Adipose tissue (tissue), 3 donors: ENCODE measurements at regions not wholly inside any gene's neighbourhood (a gene's known extent, or its start where the extent isn't known, plus 50 kb on each side); places are given as distances from the start of the nearest gene placed in this dataset.
"Not testable (repeated sequence)": the region's sequence is repeated elsewhere in the genome, so short reads cannot be mapped to it uniquely, and the experiment has no call there.

Source experiments
- H3K27ac ChIP-seq: one replicate; pipeline ENCODE4 v1.5.1; 2013; ENCODE audit warnings: low read depth, low read length
- WGBS, 3 donors: extraction: QIAGEN DNeasy Blood & Tissue Kit; methylation state at CpG; one replicate each; pipeline ENCODE4 v1.1.7; 2013; 5-methylcytosine and 5-hydroxymethylcytosine counted together
- donor health status: healthy with polysubstance abuse.
- donor health status: Bipolar disorder and iron deficiency.
- donor health status: healthy.

DNA sequence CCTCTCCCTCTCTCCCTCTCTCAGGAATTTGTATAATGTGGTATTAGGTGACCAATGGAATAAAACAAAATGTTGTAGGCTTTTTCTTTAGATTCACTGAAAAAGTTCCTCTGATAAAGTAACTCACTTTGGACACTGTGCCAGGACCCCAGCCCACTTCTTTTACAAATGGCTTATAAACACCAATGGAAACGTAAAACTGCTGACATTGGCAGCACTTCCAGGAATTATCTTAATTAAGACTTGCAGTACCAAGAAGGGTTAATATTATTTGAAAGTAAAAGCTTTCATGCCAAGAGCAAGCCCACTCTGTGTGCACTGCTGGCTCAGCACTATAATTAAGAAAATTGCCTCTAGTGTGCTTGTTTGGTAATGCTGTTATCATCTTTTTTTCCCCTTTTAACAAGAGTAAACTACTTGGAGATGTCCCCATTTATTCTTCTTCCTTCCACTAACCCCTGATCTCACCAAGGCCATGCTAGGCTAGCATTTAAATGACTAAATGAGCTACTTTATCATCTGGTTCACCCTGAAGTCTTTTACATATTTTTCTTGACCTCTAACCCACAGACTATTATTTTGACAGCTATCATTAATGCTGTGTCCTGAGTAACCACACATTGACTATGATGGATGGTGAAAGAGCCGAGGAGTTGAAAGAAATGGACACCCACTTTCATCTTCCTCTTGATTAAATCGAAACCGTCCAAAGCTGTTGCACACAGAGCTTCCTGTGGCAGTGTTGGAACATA, 232.2 kb upstream of the ETAA1 start:
- H3K27ac ChIP-seq: no peak overlapping the region
- 51 to 83% (median 57%) methylated on average over 4 of the region's 4 CpGs for WGBS, 3 donors

DNA sequence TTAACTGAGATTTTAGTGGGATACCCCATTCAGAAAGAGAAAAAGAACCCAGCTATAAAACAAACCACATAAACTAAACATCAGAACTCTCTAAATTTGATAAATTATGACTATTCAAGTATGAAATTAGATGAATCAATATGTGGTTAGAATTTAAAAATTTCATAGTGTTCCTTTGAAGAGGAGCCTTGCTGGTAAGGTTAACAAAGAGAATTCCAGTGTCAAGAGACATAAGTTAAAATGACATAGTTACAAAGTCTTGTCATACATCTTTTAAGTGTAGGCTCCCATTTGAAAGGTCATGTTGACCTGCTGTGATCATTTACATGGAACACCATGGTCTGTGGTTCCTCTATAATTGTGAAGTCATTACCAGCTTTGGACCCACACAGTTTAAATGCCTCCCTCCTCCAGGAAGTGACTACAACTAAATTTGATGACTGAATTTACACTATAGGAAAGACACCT, 231.6 kb upstream of the ETAA1 start:
- no peak overlapping the region for H3K27ac ChIP-seq

DNA sequence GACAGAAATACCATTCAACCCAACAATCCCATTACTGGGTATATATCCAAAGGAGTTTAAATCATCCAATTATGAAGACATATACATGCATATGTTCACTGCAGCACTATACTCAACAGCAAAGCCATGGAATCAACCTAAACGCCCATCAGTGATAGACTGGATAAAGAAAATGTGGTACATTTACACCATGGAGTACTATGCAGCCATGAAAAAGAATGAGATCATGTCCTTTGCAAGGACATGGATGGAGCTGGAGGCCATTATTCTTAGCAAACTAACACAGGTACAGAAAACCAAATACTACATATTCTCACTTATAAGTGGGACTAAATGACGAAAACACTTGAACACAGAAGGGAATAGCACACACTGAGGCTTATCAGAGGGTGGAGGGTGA, 230.6 kb upstream of the ETAA1 start:
- not testable (repeated sequence) for H3K27ac ChIP-seq
- WGBS, 3 donors: 78 to 95% (median 79%) methylated on average over 2 of the region's 2 CpGs

DNA sequence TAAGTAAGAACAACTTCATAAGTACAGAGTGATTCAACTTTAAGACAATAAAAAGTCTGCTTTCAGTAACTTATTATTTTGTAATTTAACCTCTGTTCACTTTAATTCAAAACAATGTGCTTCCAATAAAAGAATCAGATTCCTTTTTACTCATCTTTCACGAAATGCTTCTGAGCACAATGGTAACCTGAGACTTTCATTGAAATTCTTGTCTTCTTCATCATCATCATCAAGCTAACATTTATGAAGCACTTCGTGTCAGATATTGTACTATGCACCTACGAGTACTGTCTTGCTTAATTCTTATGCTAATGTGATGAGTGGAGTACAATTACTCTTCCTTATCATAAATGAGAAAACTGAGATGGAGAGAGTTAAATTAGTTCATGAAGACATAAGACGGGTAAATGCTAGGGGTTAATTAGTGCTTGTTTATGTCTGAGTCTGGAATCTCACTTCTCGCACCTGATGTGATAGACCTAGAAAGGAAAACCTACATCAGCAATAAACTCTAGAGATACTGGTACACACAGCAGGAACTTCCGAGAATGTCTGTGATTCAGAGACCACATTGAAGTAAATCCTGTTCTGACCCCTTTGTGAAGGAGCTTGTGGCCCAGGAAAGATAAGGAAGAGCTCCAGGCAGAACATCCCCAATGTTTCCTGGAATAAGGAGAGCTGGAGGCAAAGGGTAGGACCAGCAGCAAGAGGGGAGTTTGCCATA, 227.6 kb upstream of the ETAA1 start:
- 86 to 90% (median 88%) methylated on average over 6 of the region's 6 CpGs for WGBS, 3 donors
- H3K27ac ChIP-seq: no peak overlapping the region

DNA sequence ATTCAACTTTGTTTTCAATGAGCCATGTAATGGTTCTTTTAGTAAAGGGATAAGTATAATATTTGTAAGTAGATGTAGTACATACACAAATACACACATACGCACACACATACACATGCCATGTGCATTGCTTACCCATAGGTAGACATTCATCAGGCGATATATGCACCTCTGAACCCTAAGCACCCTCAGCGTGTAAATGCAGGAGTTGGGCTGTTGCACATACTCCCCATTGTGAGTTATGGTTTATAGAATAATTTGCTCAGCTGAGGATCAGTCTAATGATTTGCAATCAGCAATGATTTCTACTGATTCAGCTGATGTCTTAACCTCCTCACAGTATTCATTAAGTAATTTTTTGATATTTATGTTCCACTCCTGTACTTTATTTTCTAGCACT, 217.6 kb upstream of the ETAA1 start:
- 89 to 100% (median 95%) methylated on average over 3 of the region's 3 CpGs for WGBS, 3 donors
- no peak overlapping the region for H3K27ac ChIP-seq

DNA sequence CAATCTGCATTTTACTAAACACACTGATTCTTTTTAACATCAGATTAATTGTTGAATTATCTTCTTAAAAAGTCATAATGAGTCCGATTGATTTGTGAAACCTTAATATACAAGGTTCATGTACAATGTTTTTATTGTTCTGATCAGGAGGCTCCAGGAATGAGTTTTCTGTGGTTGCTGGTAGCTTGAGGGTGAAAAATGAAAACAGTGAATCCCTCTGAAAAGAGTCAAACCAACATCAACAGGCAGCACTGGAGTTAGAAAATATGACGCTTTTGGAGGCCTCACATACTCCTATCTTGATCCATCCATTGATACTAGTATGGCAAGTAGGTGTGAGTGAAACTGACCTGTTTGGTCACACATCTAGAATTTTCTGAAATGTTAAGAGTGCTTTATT, 216.3 kb upstream of the ETAA1 start:
- WGBS, 3 donors: 47 to 87% (median 73%) methylated on average over 2 of the region's 2 CpGs
- H3K27ac ChIP-seq: no peak overlapping the region

DNA sequence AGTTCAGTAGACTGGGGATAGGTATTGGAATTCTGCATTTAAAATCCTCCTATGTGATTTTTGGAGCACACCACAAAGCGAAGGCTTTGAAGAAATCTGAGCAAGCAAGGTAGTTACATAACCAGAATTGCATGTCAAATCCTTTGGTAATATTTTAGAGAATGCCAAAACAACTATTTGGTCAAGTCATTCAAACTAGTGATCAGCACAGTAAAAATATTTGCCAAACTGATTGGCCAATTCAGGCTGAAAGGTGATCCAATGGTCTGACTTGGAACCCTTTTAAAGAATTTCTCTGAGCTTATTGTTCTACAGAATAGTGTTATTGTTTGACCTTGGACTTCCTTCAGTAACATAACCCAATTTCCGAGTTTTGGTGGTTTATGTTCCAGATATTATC, 214.2 kb upstream of the ETAA1 start:
- 39 to 75% (median 60%) methylated on average over 2 of the region's 2 CpGs for WGBS, 3 donors
- no peak overlapping the region for H3K27ac ChIP-seq

DNA sequence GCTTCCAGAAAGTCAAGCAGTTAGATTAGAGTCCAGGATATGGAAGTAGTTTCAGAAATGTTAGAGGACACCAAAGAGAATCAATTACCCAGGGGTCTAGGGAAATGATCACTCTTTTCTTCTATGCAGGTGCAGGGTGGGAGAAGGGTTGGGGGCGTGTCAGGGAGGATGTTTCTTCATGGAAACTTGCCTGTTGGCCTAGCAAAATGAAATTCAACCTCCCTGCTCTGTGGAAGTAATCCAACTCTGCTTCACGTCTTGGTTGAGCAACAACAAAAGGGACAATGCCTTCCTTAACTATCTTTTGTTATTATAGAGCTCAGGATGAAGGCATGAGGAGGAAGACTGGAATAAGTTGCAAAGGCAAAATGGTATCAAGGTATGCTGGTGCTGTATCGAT, 210.8 kb upstream of the ETAA1 start:
- no peak overlapping the region for H3K27ac ChIP-seq
- WGBS, 3 donors: 47 to 88% (median 64%) methylated on average over 3 of the region's 3 CpGs

DNA sequence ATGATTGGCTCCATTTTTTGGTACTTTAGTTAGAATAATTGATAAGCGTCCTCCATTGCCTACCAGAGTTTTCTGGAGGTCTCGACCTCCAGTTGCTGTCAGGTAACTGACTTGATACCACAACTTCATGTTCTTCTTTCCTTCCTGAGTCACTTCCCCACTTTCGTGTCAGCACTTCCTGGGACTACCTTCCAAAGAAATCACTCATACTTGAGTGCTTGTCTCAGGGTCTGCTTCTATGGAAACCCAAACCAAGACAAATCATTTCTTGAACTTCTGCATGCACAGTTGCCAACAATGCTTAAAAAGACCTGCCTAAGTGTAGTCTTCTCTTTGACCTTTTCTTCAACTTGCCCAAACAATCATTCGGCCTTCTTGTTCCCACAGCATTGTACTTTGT, 210.3 kb upstream of the ETAA1 start:
- H3K27ac ChIP-seq: no peak overlapping the region
- WGBS, 3 donors: 75 to 91% (median 79%) methylated on average over 4 of the region's 4 CpGs

DNA sequence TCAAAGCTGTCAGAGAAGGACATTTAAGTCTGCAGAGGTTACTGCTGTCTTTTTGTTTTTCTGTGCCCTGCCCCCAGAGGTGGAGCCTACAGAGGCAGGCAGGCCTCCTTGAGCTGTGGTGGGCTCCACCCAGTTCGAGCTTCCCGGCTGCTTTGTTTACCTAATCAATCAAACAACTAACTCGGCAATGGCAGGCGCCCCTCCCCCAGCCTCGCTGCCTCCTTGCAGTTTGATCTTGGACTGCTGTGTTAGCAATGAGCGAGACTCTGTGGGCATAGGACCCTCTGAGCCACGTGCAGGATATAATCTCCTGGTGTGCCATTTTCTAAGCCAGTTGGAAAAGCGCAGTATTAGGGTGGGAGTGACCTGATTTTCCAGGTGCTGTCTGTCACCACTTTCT, 201.8 kb upstream of the ETAA1 start:
- 76 to 81% (median 80%) methylated on average over 8 of the region's 8 CpGs for WGBS, 3 donors
- H3K27ac ChIP-seq: not testable (repeated sequence)

DNA sequence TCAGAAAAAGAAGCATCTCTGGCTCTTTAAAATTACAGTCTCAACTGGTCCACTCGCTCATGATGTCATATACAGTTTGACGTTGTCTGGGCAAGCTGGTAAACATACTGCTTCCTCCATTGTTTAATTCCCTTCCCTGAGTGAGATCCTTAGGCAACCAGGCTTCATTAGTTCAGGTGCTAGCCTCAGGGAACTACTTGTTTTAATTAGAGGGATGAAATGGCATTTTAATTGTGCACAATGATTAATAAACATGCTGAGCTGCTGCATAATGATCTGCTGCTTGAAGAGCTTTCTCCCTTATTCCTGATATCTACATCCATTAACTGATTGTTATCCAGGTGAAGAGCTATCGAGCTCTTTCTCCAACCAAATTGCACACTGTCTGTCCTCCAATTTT, 195.6 kb upstream of the ETAA1 start:
- 80 to 89% (median 84%) methylated on average over 3 of the region's 3 CpGs for WGBS, 3 donors
- no peak overlapping the region for H3K27ac ChIP-seq

DNA sequence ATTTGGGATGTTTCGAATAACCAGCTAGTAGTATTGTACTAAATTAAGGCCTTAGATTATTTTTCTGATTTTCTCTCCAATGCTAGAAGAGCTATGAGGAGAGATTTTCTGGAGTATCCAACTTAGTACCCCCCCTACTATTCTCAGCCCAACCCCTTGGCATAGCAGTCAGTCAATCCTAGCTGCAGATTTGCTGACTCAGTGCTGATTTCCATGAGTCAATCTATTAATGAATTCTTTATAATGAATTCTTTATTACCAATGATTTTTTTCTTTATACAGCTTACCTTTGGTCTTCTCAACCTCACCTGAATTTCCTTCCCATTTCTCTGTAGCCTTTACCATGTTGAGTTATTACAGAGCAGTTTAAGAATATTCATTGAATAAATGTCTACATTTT, 192.8 kb upstream of the ETAA1 start:
- WGBS, 3 donors: 93 to 98% (median 93%) methylated on average over 1 of the region's 1 CpG
- H3K27ac ChIP-seq: no peak overlapping the region

DNA sequence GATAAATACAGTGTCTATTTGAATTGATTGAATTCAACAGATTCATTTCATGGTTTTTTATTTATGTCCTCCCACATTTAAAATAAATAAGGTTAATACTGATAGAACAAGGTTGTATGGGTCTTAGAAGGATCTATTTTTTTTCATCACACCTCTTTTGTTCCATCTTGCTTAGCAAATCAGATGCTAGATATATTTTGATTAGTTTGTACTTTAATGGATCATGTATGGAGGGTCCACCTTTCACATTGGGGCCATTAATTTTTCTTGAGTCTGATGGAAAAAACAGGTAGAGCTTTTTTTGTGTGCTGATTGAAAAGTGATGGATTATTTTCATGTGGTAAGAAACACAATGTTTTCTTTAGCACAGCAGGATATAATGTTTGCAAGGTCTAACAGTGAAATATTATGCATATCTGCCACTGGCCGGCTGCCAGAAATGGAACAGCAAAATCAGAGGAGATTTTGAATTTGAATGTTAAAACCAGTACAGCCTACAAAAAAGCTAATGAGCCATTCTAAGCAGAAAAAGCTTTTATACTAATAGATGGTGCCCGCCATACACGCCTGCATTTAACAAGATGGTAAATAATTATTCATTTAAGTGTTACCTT, 188.1 kb upstream of the ETAA1 start:
- no peak overlapping the region for H3K27ac ChIP-seq
- WGBS, 3 donors: 62 to 72% (median 68%) methylated on average over 3 of the region's 3 CpGs

DNA sequence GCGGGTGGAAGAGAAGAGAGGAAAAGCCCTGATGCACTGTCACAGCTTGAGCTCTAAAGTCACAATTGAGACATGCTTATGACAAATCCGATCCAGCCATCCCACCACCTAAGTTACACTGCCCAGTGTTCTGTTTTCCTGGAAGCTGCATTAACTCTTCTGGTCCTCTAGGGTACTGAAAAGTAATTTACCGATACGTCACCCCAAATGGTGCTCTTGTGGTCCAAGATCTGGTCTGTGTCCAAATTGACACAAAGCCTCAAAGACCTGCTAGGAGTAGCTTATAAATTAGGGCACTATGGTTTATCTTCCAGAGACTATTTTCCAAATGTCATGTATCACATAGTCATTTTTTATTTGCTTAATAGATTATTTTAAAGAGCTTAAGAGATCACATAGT, 186.7 kb upstream of the ETAA1 start:
- 67 to 84% (median 77%) methylated on average over 4 of the region's 4 CpGs for WGBS, 3 donors

DNA sequence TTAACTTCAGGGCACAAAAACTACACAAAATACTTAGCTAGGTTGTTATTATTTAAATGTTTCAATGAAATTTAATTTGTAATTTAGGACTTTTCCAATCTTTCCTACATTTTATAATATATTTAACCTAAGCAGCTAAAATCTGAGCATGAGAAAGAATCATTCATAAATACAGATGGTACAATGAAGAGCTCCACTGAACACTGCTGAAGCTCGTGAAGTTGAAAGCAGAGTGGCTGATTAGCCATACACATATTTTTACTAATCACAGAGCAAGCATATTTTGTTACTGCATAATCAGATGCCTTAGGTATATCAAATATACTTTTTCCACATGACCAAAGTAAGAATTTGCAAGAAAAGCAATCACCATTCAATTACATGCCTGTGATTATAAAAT, 184.9 kb upstream of the ETAA1 start:
- H3K27ac ChIP-seq: no peak overlapping the region
- 31 to 86% (median 72%) methylated on average over 1 of the region's 1 CpG for WGBS, 3 donors

More for the DNA sequence above, 186.7 kb upstream of the ETAA1 start:
- H3K27ac ChIP-seq: no peak overlapping the region

DNA sequence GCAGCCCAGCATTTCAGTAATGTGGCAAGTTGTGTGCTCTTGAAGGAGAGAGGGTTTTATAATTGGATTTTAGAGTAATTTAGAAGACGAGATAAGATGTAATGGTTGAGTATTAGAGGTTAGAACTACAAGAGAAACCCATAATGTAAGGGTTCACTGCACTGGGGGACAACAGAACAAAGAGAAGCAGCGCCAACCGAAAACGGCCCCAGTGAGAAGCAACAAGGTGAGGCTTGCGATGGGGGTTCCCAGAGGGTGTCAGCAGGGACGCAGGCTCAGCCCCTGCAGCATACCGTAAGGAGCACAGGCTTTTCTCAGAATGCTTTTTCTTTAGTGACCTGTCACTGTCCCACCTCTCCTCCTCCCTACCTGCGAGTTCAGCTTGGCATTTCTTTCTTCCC, 183.9 kb upstream of the ETAA1 start:
- WGBS, 3 donors: 36 to 90% (median 86%) methylated on average over 8 of the region's 8 CpGs
- no peak overlapping the region for H3K27ac ChIP-seq

DNA sequence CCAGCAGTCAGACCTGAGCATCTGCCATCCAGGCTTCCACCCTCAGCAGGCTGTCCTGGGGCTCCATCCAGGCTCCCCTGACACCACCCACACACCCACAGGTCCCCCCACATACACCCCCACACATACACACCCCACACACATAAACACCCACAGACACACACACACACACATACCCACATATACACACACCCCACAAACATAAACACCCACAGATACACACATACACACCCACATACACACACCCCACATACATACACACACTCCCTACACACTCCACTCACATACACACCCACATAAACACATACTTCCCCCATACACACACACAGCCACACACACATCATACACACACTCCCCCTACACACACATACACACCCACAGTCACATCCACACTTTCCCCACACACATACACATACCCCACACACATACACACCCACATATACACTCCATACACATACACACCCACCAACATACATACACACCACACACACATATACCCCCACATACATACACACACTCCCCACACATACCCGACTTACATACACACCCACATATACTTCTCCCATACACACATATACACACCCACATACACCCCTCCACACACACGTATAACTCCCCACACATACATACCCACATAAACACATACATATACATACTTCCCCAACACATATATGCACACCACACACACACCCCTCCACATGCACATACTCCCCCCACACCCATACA, 183.3 kb upstream of the ETAA1 start:
- WGBS, 3 donors: 26 to 92% (median 91%) methylated on average over 2 of the region's 2 CpGs
- H3K27ac ChIP-seq: no peak overlapping the region

DNA sequence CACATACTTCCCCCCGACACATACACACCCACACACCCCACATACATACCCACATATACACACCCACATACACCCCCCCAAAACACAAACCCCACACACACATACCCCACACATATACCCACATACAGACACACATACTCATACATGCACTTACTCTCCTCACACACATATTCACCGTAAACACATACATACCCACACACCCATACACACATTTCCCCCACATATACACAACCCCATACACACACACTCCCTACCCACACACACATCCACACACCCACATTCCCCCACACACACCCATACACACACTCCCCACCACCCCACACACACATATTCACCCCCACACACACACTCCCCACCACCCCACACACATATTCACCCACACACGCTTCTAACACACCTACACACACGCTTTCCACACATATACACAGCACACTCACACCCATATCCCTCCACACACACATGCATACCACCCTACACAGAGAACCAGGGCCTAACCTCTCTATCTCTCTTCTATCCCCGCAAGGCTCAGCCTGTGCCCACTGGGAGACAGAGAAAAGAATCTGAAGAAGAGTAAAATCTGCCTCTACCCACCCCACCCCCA, 182.4 kb upstream of the ETAA1 start:
- WGBS, 3 donors: 48 to 96% (median 89%) methylated on average over 5 of the region's 5 CpGs
- no peak overlapping the region for H3K27ac ChIP-seq
